NT2/D1 (cell line): ENCODE measurements at regions not wholly inside any gene's neighbourhood (a gene's known extent, or its start where the extent isn't known, plus 50 kb on each side); places are given as distances from the start of the nearest gene placed in this dataset.

Experiments used
- YY1 ChIP-seq: IDR thresholded peaks from 2 replicates; pipeline ENCODE4 v1.6.1; 2011; ENCODE audit not compliant: insufficient read length, insufficient read depth
- ZNF274 ChIP-seq: IDR thresholded peaks from 2 replicates; pipeline ENCODE4 v1.6.1; 2011; ENCODE audit warnings: mild to moderate bottlenecking, low read depth, low read length

- TF ChIP-seq YY1 (no peak), ZNF274 (no peak)
Measured at GRCh38 chr11:23403210-23404185, 543.2 kb upstream of the CCDC179 start.
